AG10803 (cell line): ENCODE measurements at regions not wholly inside any gene's neighbourhood (a gene's known extent, or its start where the extent isn't known, plus 50 kb on each side); places are given as distances from the start of the nearest gene placed in this dataset.

Experiments
- DNase-seq: peaks from one replicate; pipeline ENCODE4 v3.0.0; 2010; ENCODE audit warnings: low read depth
- H3K4me3 ChIP-seq: 2 replicates; pipeline ENCODE4 v1.5.1; 2011; ENCODE audit warnings: mild to moderate bottlenecking, low read length, control low read depth
- CTCF ChIP-seq: conservative IDR thresholded peaks from 2 replicates; pipeline ENCODE4 v1.5.1; 2011; ENCODE audit warnings: mild to moderate bottlenecking, low read length, control low read depth, inconsistent platforms

- no peak for TF ChIP-seq CTCF
- H3K4me3 ChIP-seq, result no peak overlapping the region
- no peak for DNase-seq
These were observed 145.5 kb upstream of the IGF1 start for GRCh38 chr12:102625819-102626218.

- TF ChIP-seq CTCF, result no peak
- no peak for DNase-seq
These were observed 142.3 kb upstream of the IGF1 start for GRCh38 chr12:102622618-102623017.

GRCh38 chr12:102618197-102618877 is 138.0 kb upstream of the IGF1 start:
- no peak for DNase-seq
- H3K4me3 ChIP-seq, result no peak overlapping the region
- TF ChIP-seq CTCF, result no peak

More at GRCh38 chr12:102622618-102623017, 142.3 kb upstream of the IGF1 start:
- H3K4me3 ChIP-seq, result no peak overlapping the region

GRCh38 chr12:102616692-102617091 is 136.3 kb upstream of the IGF1 start:
- DNase-seq, result no peak
- no peak overlapping the region for H3K4me3 ChIP-seq
- TF ChIP-seq CTCF, result no peak

- no peak overlapping the region for H3K4me3 ChIP-seq
- no peak for TF ChIP-seq CTCF
- DNase-seq, result no peak
These were observed 131.6 kb upstream of the IGF1 start for GRCh38 chr12:102611995-102612394.

- H3K4me3 ChIP-seq, result no peak overlapping the region
- no peak for TF ChIP-seq CTCF
- DNase-seq, result no peak
These were observed 129.6 kb upstream of the IGF1 start for GRCh38 chr12:102609996-102610395.

- H3K4me3 ChIP-seq, result no peak overlapping the region
- no peak for DNase-seq
- TF ChIP-seq CTCF, result no peak
These were observed 122.7 kb upstream of the IGF1 start for GRCh38 chr12:102603021-102603420.
